ENCODE measurements at regions not wholly inside any gene's neighbourhood (a gene's known extent, or its start where the extent isn't known, plus 50 kb on each side); places are given as distances from the start of the nearest gene placed in this dataset.

DNA sequence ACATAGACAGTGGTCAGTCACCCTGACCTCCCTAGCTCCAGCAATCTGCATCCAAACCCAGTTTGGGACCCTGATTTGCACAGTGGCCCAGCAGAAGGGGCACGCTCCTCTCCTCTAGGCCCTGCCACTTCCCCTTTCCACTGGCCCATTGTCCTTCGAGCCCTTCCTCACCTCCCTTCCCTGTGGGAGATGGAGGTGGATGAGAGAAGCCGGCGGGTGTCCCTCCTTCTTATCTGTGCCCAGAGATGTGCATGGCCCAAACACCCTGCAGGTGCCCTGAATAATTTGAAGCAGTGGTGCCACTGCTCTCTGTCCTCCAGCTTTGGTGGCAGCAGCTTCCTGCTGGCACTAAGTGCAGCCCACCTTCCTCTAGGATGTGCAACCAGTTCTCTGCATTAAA lies 140.0 kb downstream of the BARX1 start:
- no peak for TF ChIP-seq CTCF (IDR thresholded peaks at IDR 0.05 in 4 of 5, conservative IDR thresholded peaks at IDR 0.05 in 1 of 5)
- no peak for TF ChIP-seq POLR2A (IDR thresholded peaks at IDR 0.05)

Measured in gastrocnemius medialis (tissue), 4 donors.